SK-N-SH (cell line): ENCODE measurements at regions not wholly inside any gene's neighbourhood (a gene's known extent, or its start where the extent isn't known, plus 50 kb on each side); places are given as distances from the start of the nearest gene placed in this dataset.

Experiments used
- CTCF ChIP-seq: fragments of 200-600 bp; sonication (generic); IDR thresholded peaks from 2 replicates; pipeline ENCODE4 v1.6.1; 2017; ENCODE audit warnings: antibody characterized with exemption, mild to moderate bottlenecking, moderate library complexity
- EZH2phosphoT487 ChIP-seq: fragments of 200-600 bp; sonication (generic); IDR thresholded peaks from 2 replicates; pipeline ENCODE4 v1.6.1; 2017; ENCODE audit warnings: low read depth, mixed run types, mild to moderate bottlenecking, antibody characterized with exemption, moderate library complexity, borderline replicate concordance
- GABPA ChIP-seq: IDR thresholded peaks from 2 replicates; pipeline ENCODE4 v1.4.0; 2012; ENCODE audit warnings: low read depth, mild to moderate bottlenecking
- JUND ChIP-seq: IDR thresholded peaks from 2 replicates; pipeline ENCODE4 v1.4.0; 2012
- MAX ChIP-seq: IDR thresholded peaks from 2 replicates; pipeline ENCODE4 v1.4.0; 2012; ENCODE audit warnings: low read depth
- MXI1 ChIP-seq: IDR thresholded peaks from 2 replicates; pipeline ENCODE4 v1.6.1; 2012; ENCODE audit warnings: mild to moderate bottlenecking, low read depth, low read length, improper control_type of control experiment
- PBX3 ChIP-seq: IDR thresholded peaks from 2 replicates; pipeline ENCODE4; 2012
- POLR2AphosphoS5 ChIP-seq: IDR thresholded peaks from 2 replicates; pipeline ENCODE4 v1.6.1; 2012; ENCODE audit warnings: low read depth, low read length
- RAD21 ChIP-seq: IDR thresholded peaks from 2 replicates; pipeline ENCODE4 v1.6.1; 2012; ENCODE audit warnings: mild to moderate bottlenecking, low read length
- REST ChIP-seq: IDR thresholded peaks from 2 replicates; pipeline ENCODE4 v1.6.1; 2012; ENCODE audit warnings: mild to moderate bottlenecking, low read depth, low read length, moderate library complexity
- SIN3A ChIP-seq: IDR thresholded peaks from 2 replicates; pipeline ENCODE4 v1.6.1; 2012; ENCODE audit warnings: low read depth, mild to moderate bottlenecking, low read length, moderate library complexity, borderline replicate concordance
- SMC3 ChIP-seq: IDR thresholded peaks from 2 replicates; pipeline ENCODE4 v1.6.1; 2012; ENCODE audit warnings: low read depth, low read length, improper control_type of control experiment
- USF2 ChIP-seq: fragments of 150-350 bp; IDR thresholded peaks from 2 replicates; pipeline ENCODE4 v1.6.1; 2017; ENCODE audit warnings: antibody characterized with exemption, low read length, low read depth, borderline replicate concordance

- TF ChIP-seq CTCF: no peak
- no peak for TF ChIP-seq GABPA
- no peak for TF ChIP-seq MAX
- no peak for TF ChIP-seq RAD21
- no peak for TF ChIP-seq POLR2AphosphoS5
- TF ChIP-seq JUND: no peak
- no peak for TF ChIP-seq USF2
- no peak for TF ChIP-seq MXI1
- TF ChIP-seq SMC3: no peak
- TF ChIP-seq EZH2phosphoT487: no peak
- no peak for TF ChIP-seq REST
- no peak for TF ChIP-seq PBX3
- TF ChIP-seq SIN3A: no peak
These were observed 57.9 kb upstream of the BNC2 start for GRCh38 chr9:16928179-16928945.
